H9 (cell line): ENCODE measurements at regions not wholly inside any gene's neighbourhood (a gene's known extent, or its start where the extent isn't known, plus 50 kb on each side); places are given as distances from the start of the nearest gene placed in this dataset.

ENCODE experiments used
- DNase-seq: peaks from one replicate; pipeline ENCODE4 v3.0.0-alpha.2; 2017
- H2AFZ ChIP-seq: one replicate; pipeline ENCODE4 v1.6.1; 2013; ENCODE audit warnings: mild to moderate bottlenecking, low read length, control low read depth, moderate library complexity
- H2AK5ac ChIP-seq: 2 replicates; pipeline ENCODE4 v1.6.1; 2013; ENCODE audit warnings: low read length, control low read depth, mixed read lengths; ENCODE audit not compliant: insufficient read length
- H2BK120ac ChIP-seq: one replicate; pipeline ENCODE4 v1.6.1; 2013; ENCODE audit warnings: low read depth, mild to moderate bottlenecking, low read length, control low read depth, inconsistent platforms; ENCODE audit not compliant: poor library complexity, severe bottlenecking
- H2BK12ac ChIP-seq: 2 replicates; pipeline ENCODE4 v1.6.1; 2013; ENCODE audit warnings: low read length, control low read depth, mixed read lengths, low read depth; ENCODE audit not compliant: insufficient read length
- H2BK15ac ChIP-seq: 2 replicates; pipeline ENCODE4 v1.6.1; 2013; ENCODE audit warnings: low read depth, low read length, control low read depth
- H2BK20ac ChIP-seq: one replicate; pipeline ENCODE4 v1.6.1; 2013; ENCODE audit warnings: low read depth, mild to moderate bottlenecking, low read length, control low read depth, inconsistent platforms; ENCODE audit not compliant: poor library complexity, severe bottlenecking
- H2BK5ac ChIP-seq: 2 replicates; pipeline ENCODE4 v1.6.1; 2013; ENCODE audit warnings: low read length, control low read depth, mixed read lengths; ENCODE audit not compliant: insufficient read length
- H3K14ac ChIP-seq: 2 replicates; pipeline ENCODE4 v1.6.1; 2013; ENCODE audit warnings: low read length, control low read depth; ENCODE audit not compliant: insufficient read depth
- H3K18ac ChIP-seq: 2 replicates; pipeline ENCODE4 v1.6.1; 2013; ENCODE audit warnings: low read depth, mild to moderate bottlenecking, mixed read lengths, low read length, control low read depth; ENCODE audit not compliant: insufficient read length
- H3K23ac ChIP-seq: 2 replicates; pipeline ENCODE4 v1.6.1; 2013; ENCODE audit warnings: low read length, control low read depth, mixed read lengths, low read depth; ENCODE audit not compliant: insufficient read length
- H3K23me2 ChIP-seq: 2 replicates; pipeline ENCODE4 v1.6.1; 2013; ENCODE audit warnings: low read depth, mild to moderate bottlenecking, mixed read lengths, low read length, control low read depth; ENCODE audit not compliant: insufficient read length, poor library complexity, severe bottlenecking
- H3K27ac ChIP-seq: 2 replicates; pipeline ENCODE4 v1.5.1; 2013; ENCODE audit warnings: low read length, control low read depth, mixed read lengths, low read depth; ENCODE audit not compliant: insufficient read length
- H3K27me3 ChIP-seq: 2 replicates; pipeline ENCODE4 v1.6.1; 2013; ENCODE audit warnings: low read length, control low read depth, inconsistent platforms; ENCODE audit not compliant: insufficient read depth
- H3K4ac ChIP-seq: 2 replicates; pipeline ENCODE4 v1.6.1; 2013; ENCODE audit warnings: low read depth, mild to moderate bottlenecking, control low read depth, inconsistent platforms, low read length, moderate library complexity
- H3K4me1 ChIP-seq: 2 replicates; pipeline ENCODE4 v1.6.1; 2013; ENCODE audit warnings: low read length, control low read depth, inconsistent platforms; ENCODE audit not compliant: insufficient read depth
- H3K4me2 ChIP-seq: 2 replicates; pipeline ENCODE4 v1.6.1; 2013; ENCODE audit warnings: low read length, control low read depth, mixed read lengths; ENCODE audit not compliant: insufficient read length, insufficient read depth
- H3K56ac ChIP-seq: 2 replicates; pipeline ENCODE4 v1.6.1; 2013; ENCODE audit warnings: low read depth, mild to moderate bottlenecking, mixed read lengths, low read length, control low read depth; ENCODE audit not compliant: insufficient read length
- H3K79me1 ChIP-seq: 2 replicates; pipeline ENCODE4 v1.6.1; 2013; ENCODE audit warnings: low read depth, mild to moderate bottlenecking, moderate library complexity, low read length, control low read depth, inconsistent platforms; ENCODE audit not compliant: insufficient read depth, poor library complexity, severe bottlenecking
- H3K79me2 ChIP-seq: 2 replicates; pipeline ENCODE4 v1.6.1; 2013; ENCODE audit warnings: low read length, control low read depth, inconsistent platforms; ENCODE audit not compliant: insufficient read depth
- H3K9ac ChIP-seq: 2 replicates; pipeline ENCODE4 v1.6.1; 2013; ENCODE audit warnings: low read length, control low read depth, mixed read lengths; ENCODE audit not compliant: insufficient read length; ENCODE audit errors: extremely low read depth
- H3K9me3 ChIP-seq: one replicate; pipeline ENCODE4 v1.6.1; 2013; ENCODE audit warnings: low read depth, low read length, inconsistent platforms; ENCODE audit not compliant: control insufficient read depth
- H3T11ph ChIP-seq: one replicate; pipeline ENCODE4 v1.6.1; 2013; ENCODE audit warnings: mild to moderate bottlenecking, low read length, control low read depth, inconsistent platforms
- H4K20me1 ChIP-seq: one replicate; pipeline ENCODE4 v1.6.1; 2013; ENCODE audit not compliant: control insufficient read depth, insufficient read length, insufficient read depth
- H4K5ac ChIP-seq: 2 replicates; pipeline ENCODE4 v1.6.1; 2013; ENCODE audit warnings: low read depth, mild to moderate bottlenecking, mixed read lengths, low read length, control low read depth; ENCODE audit not compliant: insufficient read length
- H4K8ac ChIP-seq: replicated peaks from 2 replicates; pipeline ENCODE4 v1.6.1; 2013; ENCODE audit warnings: low read length, control low read depth, mixed read lengths, low read depth; ENCODE audit not compliant: insufficient read length
- H4K91ac ChIP-seq: 2 replicates; pipeline ENCODE4 v1.6.1; 2013; ENCODE audit warnings: low read depth, mild to moderate bottlenecking, moderate library complexity, mixed read lengths, low read length, control low read depth; ENCODE audit not compliant: insufficient read length
- H3K27ac Mint-ChIP-seq, 3 experiments: 2 replicates in 2 of 3; 3 replicates in 1 of 3; pipeline ENCODE4 v1.8.0; 2020 to 2021; ENCODE audit warnings: mixed read lengths in 3 of 3, mild to moderate bottlenecking in 1 of 3, moderate library complexity in 1 of 3
- H3K27me3 Mint-ChIP-seq: 2 replicates; pipeline ENCODE4 v1.8.0; 2021; ENCODE audit warnings: low read depth, mild to moderate bottlenecking, moderate library complexity, mixed read lengths
- H3K36me3 Mint-ChIP-seq, 3 experiments: 2 replicates in 2 of 3; 3 replicates in 1 of 3; pipeline ENCODE4 v1.8.0; 2020 to 2021; ENCODE audit warnings: low read depth in 3 of 3, mixed read lengths in 3 of 3; ENCODE audit not compliant: insufficient read depth in 1 of 3
- H3K4me1 Mint-ChIP-seq, 2 experiments: 2 replicates each; pipeline ENCODE4 v1.8.0; 2020; ENCODE audit warnings: mixed read lengths in 2 of 2
- H3K4me3 Mint-ChIP-seq, 2 experiments: 2 replicates in 1 of 2; 3 replicates in 1 of 2; pipeline ENCODE4 v1.8.0; 2020 to 2021; ENCODE audit warnings: mild to moderate bottlenecking in 2 of 2, mixed read lengths in 2 of 2, moderate library complexity in 1 of 2
- H3K9me3 Mint-ChIP-seq, 2 experiments: 2 replicates in 1 of 2; 3 replicates in 1 of 2; pipeline ENCODE4 v1.8.0; 2020; ENCODE audit warnings: mild to moderate bottlenecking in 2 of 2, mixed read lengths in 2 of 2, moderate library complexity in 1 of 2
- WGBS: extraction: QIAGEN DNeasy Blood & Tissue Kit; methylation state at CpG from one replicate; pipeline ENCODE4 v1.1.7; 2013; ENCODE audit warnings: missing lambda C conversion rate, low lambda C conversion rate, mixed read lengths; ENCODE audit not compliant: insufficient read length; ENCODE audit errors: extremely low coverage; 5-methylcytosine and 5-hydroxymethylcytosine counted together
- TF ChIP-seq, protein P1 (sequence below): fragments of 200-600 bp; sonication (generic); conservative IDR thresholded peaks from 3 replicates; pipeline ENCODE4 v1.8.0; 2021; ENCODE audit warnings: antibody characterized with exemption, mild to moderate bottlenecking

DNA sequence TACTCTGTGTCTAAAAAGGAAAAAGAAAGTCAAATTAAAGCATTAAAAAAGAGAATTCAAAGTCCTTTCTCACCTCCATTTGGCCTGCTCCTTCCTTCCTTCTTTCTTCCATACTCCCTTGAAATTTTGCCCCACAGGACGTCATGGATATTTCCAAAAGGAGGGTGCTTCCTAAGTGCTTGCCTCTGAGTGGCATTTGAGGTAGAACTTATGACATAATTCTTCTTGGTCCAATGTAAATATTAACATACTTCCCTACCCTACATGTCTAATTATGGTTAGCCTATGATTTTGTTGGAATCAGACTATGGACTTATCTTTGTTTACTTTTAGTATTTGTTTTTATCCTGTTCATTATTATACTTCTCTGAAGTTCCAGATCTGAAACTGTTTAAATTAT, 132.3 kb downstream of the PFDN4 start:
- Histone ChIP-seq H3K23ac (no peak overlapping the region), H3K4me2 (no peak overlapping the region), H3K23me2 (no peaks in the 10 kb centered on the region), H3K27ac (no peak overlapping the region), H3K4me1 (no peaks in the 10 kb centered on the region), H2BK12ac (no peak overlapping the region), H3T11ph (no peak overlapping the region), H3K18ac (no peak overlapping the region), H3K9ac (no peak overlapping the region), H4K8ac (no peak overlapping the region), H3K79me2 (no peaks in the 10 kb centered on the region), H4K5ac (no peak overlapping the region), H2BK15ac (no peak overlapping the region), H2BK5ac (no peak overlapping the region), H2AFZ (no peak overlapping the region), H2BK20ac (no peak overlapping the region), H2BK120ac (no peak overlapping the region), H3K56ac (no peak overlapping the region), H3K14ac (no peak overlapping the region), H3K9me3 (no peaks in the 10 kb centered on the region), H3K79me1 (no peaks in the 10 kb centered on the region), H3K4ac (no peak overlapping the region), H4K91ac (no peak overlapping the region), H2AK5ac (no peak overlapping the region), H3K27me3 (no peaks in the 10 kb centered on the region), H4K20me1 (no peaks in the 10 kb centered on the region)
- TF ChIP-seq, protein P1, sequence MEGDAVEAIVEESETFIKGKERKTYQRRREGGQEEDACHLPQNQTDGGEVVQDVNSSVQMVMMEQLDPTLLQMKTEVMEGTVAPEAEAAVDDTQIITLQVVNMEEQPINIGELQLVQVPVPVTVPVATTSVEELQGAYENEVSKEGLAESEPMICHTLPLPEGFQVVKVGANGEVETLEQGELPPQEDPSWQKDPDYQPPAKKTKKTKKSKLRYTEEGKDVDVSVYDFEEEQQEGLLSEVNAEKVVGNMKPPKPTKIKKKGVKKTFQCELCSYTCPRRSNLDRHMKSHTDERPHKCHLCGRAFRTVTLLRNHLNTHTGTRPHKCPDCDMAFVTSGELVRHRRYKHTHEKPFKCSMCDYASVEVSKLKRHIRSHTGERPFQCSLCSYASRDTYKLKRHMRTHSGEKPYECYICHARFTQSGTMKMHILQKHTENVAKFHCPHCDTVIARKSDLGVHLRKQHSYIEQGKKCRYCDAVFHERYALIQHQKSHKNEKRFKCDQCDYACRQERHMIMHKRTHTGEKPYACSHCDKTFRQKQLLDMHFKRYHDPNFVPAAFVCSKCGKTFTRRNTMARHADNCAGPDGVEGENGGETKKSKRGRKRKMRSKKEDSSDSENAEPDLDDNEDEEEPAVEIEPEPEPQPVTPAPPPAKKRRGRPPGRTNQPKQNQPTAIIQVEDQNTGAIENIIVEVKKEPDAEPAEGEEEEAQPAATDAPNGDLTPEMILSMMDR: no peak
- DNase-seq: no peak
- no CpG with 5 or more reads among the region's 1 CpG for WGBS
- H3K4me3 Mint-ChIP-seq: no peak overlapping the region
- H3K36me3 Mint-ChIP-seq: peaks cover 0 to 5% (median 0%) of the 10 kb centered on the region in 3 experiments; a peak in 2 of 7 replicates
- H3K4me1 Mint-ChIP-seq: peaks cover 7 to 9% of the 10 kb centered on the region in 2 experiments
- H3K9me3 Mint-ChIP-seq: no peaks in the 10 kb centered on the region; a peak in 1 of 5 replicates
- no peaks in the 10 kb centered on the region; the same call in 1 of the 2 replicates for H3K27me3 Mint-ChIP-seq
- no peak overlapping the region for H3K27ac Mint-ChIP-seq
